Endodermal cell (in vitro differentiated cells): ENCODE measurements at regions not wholly inside any gene's neighbourhood (a gene's known extent, or its start where the extent isn't known, plus 50 kb on each side); places are given as distances from the start of the nearest gene placed in this dataset.

Source experiments
- DNase-seq: peaks from one replicate; pipeline ENCODE4 v3.0.0-alpha.2; 2017
- H3K27ac ChIP-seq: 2 replicates; pipeline ENCODE4 v1.5.1; 2013; ENCODE audit warnings: mild to moderate bottlenecking, low read depth, low read length, moderate library complexity
- H3K27me3 ChIP-seq: 2 replicates; pipeline ENCODE4 v1.6.1; 2013; ENCODE audit warnings: mild to moderate bottlenecking, low read length, moderate library complexity; ENCODE audit not compliant: insufficient read depth, control insufficient read depth, poor library complexity, severe bottlenecking
- H3K36me3 ChIP-seq: 2 replicates; pipeline ENCODE4 v1.7.0; 2013; ENCODE audit warnings: mild to moderate bottlenecking, low read length, moderate library complexity; ENCODE audit not compliant: control insufficient read depth, insufficient read depth
- H3K4me1 ChIP-seq: one replicate; pipeline ENCODE4 v1.7.0; 2013; ENCODE audit warnings: low read length; ENCODE audit not compliant: control insufficient read depth, insufficient read depth
- H3K4me3 ChIP-seq: 2 replicates; pipeline ENCODE4 v1.5.1; 2013; ENCODE audit warnings: mild to moderate bottlenecking, low read length, moderate library complexity
- H3K9ac ChIP-seq: 2 replicates; pipeline ENCODE4 v1.6.1; 2013; ENCODE audit warnings: mild to moderate bottlenecking, low read length, moderate library complexity; ENCODE audit not compliant: poor library complexity, severe bottlenecking; ENCODE audit errors: extremely low read depth
- H3K9me3 ChIP-seq: 2 replicates; pipeline ENCODE4 v1.6.1; 2013; ENCODE audit warnings: mild to moderate bottlenecking, low read length, moderate library complexity; ENCODE audit not compliant: control insufficient read depth
- H3K27ac Mint-ChIP-seq: 2 replicates; pipeline ENCODE4 v1.8.0; 2020; ENCODE audit warnings: mixed read lengths
- H3K27me3 Mint-ChIP-seq: 2 replicates; pipeline ENCODE4 v1.8.0; 2021; ENCODE audit warnings: mild to moderate bottlenecking, mixed read lengths; ENCODE audit not compliant: insufficient read depth
- H3K36me3 Mint-ChIP-seq: 2 replicates; pipeline ENCODE4 v1.8.0; 2020; ENCODE audit warnings: low read depth, mixed read lengths
- H3K4me1 Mint-ChIP-seq: 2 replicates; pipeline ENCODE4 v1.8.0; 2020; ENCODE audit warnings: mixed read lengths
- H3K4me3 Mint-ChIP-seq: 2 replicates; pipeline ENCODE4 v1.8.0; 2020; ENCODE audit warnings: mild to moderate bottlenecking, moderate library complexity, mixed read lengths
- H3K9me3 Mint-ChIP-seq: 2 replicates; pipeline ENCODE4 v1.8.0; 2020; ENCODE audit warnings: mild to moderate bottlenecking, mixed read lengths
- CTCF ChIP-seq: fragments of 200-600 bp; sonication (generic); conservative IDR thresholded peaks from 2 replicates; pipeline ENCODE4 v1.5.0; 2021; ENCODE audit warnings: antibody characterized with exemption, mild to moderate bottlenecking
- WGBS, 2 experiments: methylation state at CpG; one replicate each; pipeline versions ENCODE4 v1.1.5 to v1.1.7; 2013; ENCODE audit warnings: missing lambda C conversion rate in 2 of 2, mixed read lengths in 1 of 2; ENCODE audit not compliant: insufficient coverage in 1 of 2, insufficient read length in 1 of 2; 5-methylcytosine and 5-hydroxymethylcytosine counted together

DNA sequence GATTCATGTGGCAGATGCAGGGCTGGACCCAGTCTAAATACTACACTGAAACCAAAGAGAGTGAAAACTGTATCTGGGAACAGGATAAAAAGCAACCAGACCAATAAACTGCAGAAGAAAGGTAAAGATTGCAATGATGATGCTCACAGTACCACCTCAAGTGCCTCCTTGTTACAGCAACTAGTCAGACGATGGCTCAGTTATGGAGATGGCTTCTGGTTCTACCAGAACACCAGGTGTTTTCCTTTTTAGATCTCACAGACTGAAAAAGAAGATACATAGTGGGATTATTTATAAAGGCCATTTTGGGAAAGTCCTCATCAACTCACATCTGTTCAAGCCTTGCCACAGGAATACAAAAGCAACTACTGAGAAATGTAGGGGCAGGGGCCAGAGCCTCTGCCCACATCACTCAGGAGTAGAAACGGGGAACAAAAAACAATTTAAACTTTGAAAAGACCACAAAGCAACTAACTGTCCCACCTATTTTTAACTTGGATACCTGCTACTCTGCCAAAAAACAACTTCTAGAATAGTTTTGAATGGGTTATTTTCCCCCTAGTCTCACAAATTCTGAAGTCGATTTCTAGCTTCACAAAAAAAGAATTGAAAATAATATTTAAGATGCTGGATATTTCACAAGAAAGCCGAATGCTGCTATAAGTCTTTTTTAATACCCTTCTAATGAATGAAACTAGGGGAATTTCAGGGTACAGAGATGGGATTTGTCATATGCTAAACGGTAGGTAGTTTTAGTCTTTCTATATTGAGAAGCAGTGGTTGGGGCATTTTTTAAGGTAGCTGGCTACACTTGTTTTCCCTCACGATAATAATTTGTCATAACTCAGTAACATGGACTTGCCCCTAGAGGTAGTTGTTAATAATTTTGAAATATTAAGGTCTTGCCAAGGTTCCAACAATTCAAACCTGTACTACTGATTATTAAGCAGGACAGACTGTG, 197.2 kb upstream of the TMPO start:
- Mint-ChIP-seq H3K27ac (no peak overlapping the region), H3K27me3 (no peaks in the 10 kb centered on the region), H3K36me3 (no peaks in the 10 kb centered on the region), H3K9me3 (no peaks in the 10 kb centered on the region), H3K4me1 (no peaks in the 10 kb centered on the region), H3K4me3 (no peak overlapping the region)
- no peak for TF ChIP-seq CTCF
- H3K36me3 ChIP-seq, result no peaks in the 10 kb centered on the region
- H3K9ac ChIP-seq, result no peak overlapping the region
- no peak overlapping the region for H3K4me3 ChIP-seq
- H3K9me3 ChIP-seq, result no peaks in the 10 kb centered on the region
- DNase-seq, result no peak
- H3K27ac ChIP-seq, result no peak overlapping the region
- WGBS, 2 experiments, result 91% methylated on average over 6 of the region's 6 CpGs; no CpG with 5 or more reads in 1 of the 2 experiments
- no peaks in the 10 kb centered on the region for H3K27me3 ChIP-seq
- no peaks in the 10 kb centered on the region for H3K4me1 ChIP-seq

DNA sequence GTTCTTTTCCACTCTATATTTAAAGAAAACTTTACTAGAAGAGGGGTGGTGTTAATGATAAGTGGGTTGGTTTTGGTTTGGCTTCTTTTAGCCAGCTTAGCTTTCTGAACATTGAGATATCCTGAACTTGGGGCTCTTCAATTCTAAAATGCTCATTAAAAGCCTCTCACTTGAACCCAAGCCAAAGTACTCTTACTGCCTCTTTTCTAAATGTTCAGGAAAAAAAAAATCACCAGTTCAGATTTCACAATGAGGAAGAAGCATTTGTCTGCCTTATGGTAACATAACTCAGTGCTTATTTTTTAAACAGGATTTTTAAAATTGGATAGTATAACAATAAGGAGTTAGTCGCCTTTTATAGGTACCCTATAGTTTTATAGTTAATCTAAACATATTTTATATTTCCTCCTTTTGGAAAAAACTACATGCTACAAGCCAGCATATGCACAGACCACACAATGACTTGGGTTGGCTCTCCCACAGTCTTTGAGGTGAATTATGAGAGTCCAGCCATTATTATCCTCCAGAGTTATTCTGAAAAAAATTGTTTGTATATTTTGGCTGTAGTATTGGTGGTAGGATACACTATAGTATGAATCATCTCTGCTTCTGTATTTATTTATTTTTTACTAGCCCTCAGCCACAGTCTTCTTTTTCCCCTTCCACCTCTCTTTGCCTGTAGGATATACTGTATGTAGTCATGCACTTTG, 195.5 kb upstream of the TMPO start:
- WGBS, 2 experiments, result no CpG with 5 or more reads among the region's 1 CpG
- no peaks in the 10 kb centered on the region for H3K27me3 ChIP-seq

GRCh38 chr12:98325003-98325402, 190.4 kb upstream of the TMPO start:
- H3K4me3 Mint-ChIP-seq, result no peak overlapping the region
- Histone ChIP-seq H3K9ac (no peak overlapping the region), H3K36me3 (no peaks in the 10 kb centered on the region), H3K27me3 (no peaks in the 10 kb centered on the region), H3K9me3 (no peaks in the 10 kb centered on the region), H3K4me3 (no peak overlapping the region), H3K27ac (no peak overlapping the region), H3K4me1 (no peaks in the 10 kb centered on the region)
- TF ChIP-seq CTCF, result no peak
- H3K36me3 Mint-ChIP-seq, result no peaks in the 10 kb centered on the region
- H3K27me3 Mint-ChIP-seq, result no peaks in the 10 kb centered on the region
- H3K27ac Mint-ChIP-seq, result no peak overlapping the region
- DNase-seq, result no peak
- H3K9me3 Mint-ChIP-seq, result no peaks in the 10 kb centered on the region
- peaks cover 5% of the 10 kb centered on the region for H3K4me1 Mint-ChIP-seq

More for the DNA sequence above, 195.5 kb upstream of the TMPO start:
- Histone ChIP-seq H3K4me1 (no peaks in the 10 kb centered on the region), H3K9ac (no peak overlapping the region), H3K4me3 (no peak overlapping the region), H3K27ac (no peak overlapping the region), H3K9me3 (no peaks in the 10 kb centered on the region), H3K36me3 (no peaks in the 10 kb centered on the region)
- TF ChIP-seq CTCF, result no peak
- no peak overlapping the region for H3K4me3 Mint-ChIP-seq
- H3K27ac Mint-ChIP-seq, result no peak overlapping the region
- H3K27me3 Mint-ChIP-seq, result no peaks in the 10 kb centered on the region
- no peaks in the 10 kb centered on the region for H3K36me3 Mint-ChIP-seq
- H3K4me1 Mint-ChIP-seq, result no peaks in the 10 kb centered on the region
- no peak for DNase-seq
- no peaks in the 10 kb centered on the region for H3K9me3 Mint-ChIP-seq
